H9 (cell line): ENCODE measurements at regions not wholly inside any gene's neighbourhood (a gene's known extent, or its start where the extent isn't known, plus 50 kb on each side); places are given as distances from the start of the nearest gene placed in this dataset.

Experiments used
- DNase-seq: peaks from one replicate; pipeline ENCODE4 v3.0.0-alpha.2; 2017
- H2AFZ ChIP-seq: one replicate; pipeline ENCODE4 v1.6.1; 2013; ENCODE audit warnings: mild to moderate bottlenecking, low read length, control low read depth, moderate library complexity
- H2AK5ac ChIP-seq: 2 replicates; pipeline ENCODE4 v1.6.1; 2013; ENCODE audit warnings: low read length, control low read depth, mixed read lengths; ENCODE audit not compliant: insufficient read length
- H2BK120ac ChIP-seq: one replicate; pipeline ENCODE4 v1.6.1; 2013; ENCODE audit warnings: low read depth, mild to moderate bottlenecking, low read length, control low read depth, inconsistent platforms; ENCODE audit not compliant: poor library complexity, severe bottlenecking
- H2BK12ac ChIP-seq: 2 replicates; pipeline ENCODE4 v1.6.1; 2013; ENCODE audit warnings: low read length, control low read depth, mixed read lengths, low read depth; ENCODE audit not compliant: insufficient read length
- H2BK15ac ChIP-seq: 2 replicates; pipeline ENCODE4 v1.6.1; 2013; ENCODE audit warnings: low read depth, low read length, control low read depth
- H2BK20ac ChIP-seq: one replicate; pipeline ENCODE4 v1.6.1; 2013; ENCODE audit warnings: low read depth, mild to moderate bottlenecking, low read length, control low read depth, inconsistent platforms; ENCODE audit not compliant: poor library complexity, severe bottlenecking
- H2BK5ac ChIP-seq: 2 replicates; pipeline ENCODE4 v1.6.1; 2013; ENCODE audit warnings: low read length, control low read depth, mixed read lengths; ENCODE audit not compliant: insufficient read length
- H3K14ac ChIP-seq: 2 replicates; pipeline ENCODE4 v1.6.1; 2013; ENCODE audit warnings: low read length, control low read depth; ENCODE audit not compliant: insufficient read depth
- H3K18ac ChIP-seq: 2 replicates; pipeline ENCODE4 v1.6.1; 2013; ENCODE audit warnings: low read depth, mild to moderate bottlenecking, mixed read lengths, low read length, control low read depth; ENCODE audit not compliant: insufficient read length
- H3K23ac ChIP-seq: 2 replicates; pipeline ENCODE4 v1.6.1; 2013; ENCODE audit warnings: low read length, control low read depth, mixed read lengths, low read depth; ENCODE audit not compliant: insufficient read length
- H3K23me2 ChIP-seq: 2 replicates; pipeline ENCODE4 v1.6.1; 2013; ENCODE audit warnings: low read depth, mild to moderate bottlenecking, mixed read lengths, low read length, control low read depth; ENCODE audit not compliant: insufficient read length, poor library complexity, severe bottlenecking
- H3K27ac ChIP-seq: 2 replicates; pipeline ENCODE4 v1.5.1; 2013; ENCODE audit warnings: low read length, control low read depth, mixed read lengths, low read depth; ENCODE audit not compliant: insufficient read length
- H3K27me3 ChIP-seq: 2 replicates; pipeline ENCODE4 v1.6.1; 2013; ENCODE audit warnings: low read length, control low read depth, inconsistent platforms; ENCODE audit not compliant: insufficient read depth
- H3K4ac ChIP-seq: 2 replicates; pipeline ENCODE4 v1.6.1; 2013; ENCODE audit warnings: low read depth, mild to moderate bottlenecking, control low read depth, inconsistent platforms, low read length, moderate library complexity
- H3K4me1 ChIP-seq: 2 replicates; pipeline ENCODE4 v1.6.1; 2013; ENCODE audit warnings: low read length, control low read depth, inconsistent platforms; ENCODE audit not compliant: insufficient read depth
- H3K4me2 ChIP-seq: 2 replicates; pipeline ENCODE4 v1.6.1; 2013; ENCODE audit warnings: low read length, control low read depth, mixed read lengths; ENCODE audit not compliant: insufficient read length, insufficient read depth
- H3K56ac ChIP-seq: 2 replicates; pipeline ENCODE4 v1.6.1; 2013; ENCODE audit warnings: low read depth, mild to moderate bottlenecking, mixed read lengths, low read length, control low read depth; ENCODE audit not compliant: insufficient read length
- H3K79me1 ChIP-seq: 2 replicates; pipeline ENCODE4 v1.6.1; 2013; ENCODE audit warnings: low read depth, mild to moderate bottlenecking, moderate library complexity, low read length, control low read depth, inconsistent platforms; ENCODE audit not compliant: insufficient read depth, poor library complexity, severe bottlenecking
- H3K79me2 ChIP-seq: 2 replicates; pipeline ENCODE4 v1.6.1; 2013; ENCODE audit warnings: low read length, control low read depth, inconsistent platforms; ENCODE audit not compliant: insufficient read depth
- H3K9ac ChIP-seq: 2 replicates; pipeline ENCODE4 v1.6.1; 2013; ENCODE audit warnings: low read length, control low read depth, mixed read lengths; ENCODE audit not compliant: insufficient read length; ENCODE audit errors: extremely low read depth
- H3K9me3 ChIP-seq: one replicate; pipeline ENCODE4 v1.6.1; 2013; ENCODE audit warnings: low read depth, low read length, inconsistent platforms; ENCODE audit not compliant: control insufficient read depth
- H3T11ph ChIP-seq: one replicate; pipeline ENCODE4 v1.6.1; 2013; ENCODE audit warnings: mild to moderate bottlenecking, low read length, control low read depth, inconsistent platforms
- H4K20me1 ChIP-seq: one replicate; pipeline ENCODE4 v1.6.1; 2013; ENCODE audit not compliant: control insufficient read depth, insufficient read length, insufficient read depth
- H4K5ac ChIP-seq: 2 replicates; pipeline ENCODE4 v1.6.1; 2013; ENCODE audit warnings: low read depth, mild to moderate bottlenecking, mixed read lengths, low read length, control low read depth; ENCODE audit not compliant: insufficient read length
- H4K8ac ChIP-seq: replicated peaks from 2 replicates; pipeline ENCODE4 v1.6.1; 2013; ENCODE audit warnings: low read length, control low read depth, mixed read lengths, low read depth; ENCODE audit not compliant: insufficient read length
- H4K91ac ChIP-seq: 2 replicates; pipeline ENCODE4 v1.6.1; 2013; ENCODE audit warnings: low read depth, mild to moderate bottlenecking, moderate library complexity, mixed read lengths, low read length, control low read depth; ENCODE audit not compliant: insufficient read length
- H3K27ac Mint-ChIP-seq, 3 experiments: 2 replicates in 2 of 3; 3 replicates in 1 of 3; pipeline ENCODE4 v1.8.0; 2020 to 2021; ENCODE audit warnings: mixed read lengths in 3 of 3, mild to moderate bottlenecking in 1 of 3, moderate library complexity in 1 of 3
- H3K27me3 Mint-ChIP-seq: 2 replicates; pipeline ENCODE4 v1.8.0; 2021; ENCODE audit warnings: low read depth, mild to moderate bottlenecking, moderate library complexity, mixed read lengths
- H3K36me3 Mint-ChIP-seq, 3 experiments: 2 replicates in 2 of 3; 3 replicates in 1 of 3; pipeline ENCODE4 v1.8.0; 2020 to 2021; ENCODE audit warnings: low read depth in 3 of 3, mixed read lengths in 3 of 3; ENCODE audit not compliant: insufficient read depth in 1 of 3
- H3K4me1 Mint-ChIP-seq, 2 experiments: 2 replicates each; pipeline ENCODE4 v1.8.0; 2020; ENCODE audit warnings: mixed read lengths in 2 of 2
- H3K4me3 Mint-ChIP-seq, 2 experiments: 2 replicates in 1 of 2; 3 replicates in 1 of 2; pipeline ENCODE4 v1.8.0; 2020 to 2021; ENCODE audit warnings: mild to moderate bottlenecking in 2 of 2, mixed read lengths in 2 of 2, moderate library complexity in 1 of 2
- H3K9me3 Mint-ChIP-seq, 2 experiments: 2 replicates in 1 of 2; 3 replicates in 1 of 2; pipeline ENCODE4 v1.8.0; 2020; ENCODE audit warnings: mild to moderate bottlenecking in 2 of 2, mixed read lengths in 2 of 2, moderate library complexity in 1 of 2
- WGBS: extraction: QIAGEN DNeasy Blood & Tissue Kit; methylation state at CpG from one replicate; pipeline ENCODE4 v1.1.7; 2013; ENCODE audit warnings: missing lambda C conversion rate, low lambda C conversion rate, mixed read lengths; ENCODE audit not compliant: insufficient read length; ENCODE audit errors: extremely low coverage; 5-methylcytosine and 5-hydroxymethylcytosine counted together
- TF ChIP-seq, protein P1 (sequence below): fragments of 200-600 bp; sonication (generic); conservative IDR thresholded peaks from 3 replicates; pipeline ENCODE4 v1.8.0; 2021; ENCODE audit warnings: antibody characterized with exemption, mild to moderate bottlenecking

DNA sequence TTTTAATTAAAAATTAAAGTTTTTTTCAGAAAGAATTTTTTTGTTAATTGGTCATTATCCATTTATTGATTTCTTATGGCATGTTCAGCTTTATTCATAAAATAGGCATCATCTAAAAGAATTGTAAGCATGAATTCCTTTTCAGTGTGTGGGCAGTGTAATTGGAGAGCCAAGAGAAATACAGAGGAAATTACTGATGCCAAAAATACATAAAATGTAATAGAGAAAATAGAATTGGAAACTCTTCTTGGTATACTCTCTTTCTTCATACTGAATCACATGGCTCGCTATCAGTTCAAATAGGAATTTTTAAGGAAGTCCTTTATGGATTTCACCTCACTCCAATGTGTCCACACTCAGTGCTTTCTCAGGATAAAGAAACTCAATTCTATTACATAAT is 663.6 kb upstream of the NRXN1 start:
- no peak overlapping the region for H3K56ac ChIP-seq
- H4K20me1 ChIP-seq, result no peaks in the 10 kb centered on the region
- H4K8ac ChIP-seq, result no peak overlapping the region
- Mint-ChIP-seq H3K27ac (no peak overlapping the region), H3K27me3 (no peaks in the 10 kb centered on the region), H3K9me3 (no peaks in the 10 kb centered on the region), H3K4me1 (no peaks in the 10 kb centered on the region), H3K36me3 (no peaks in the 10 kb centered on the region), H3K4me3 (no peak overlapping the region)
- no peak overlapping the region for H3K14ac ChIP-seq
- H3K23ac ChIP-seq, result no peak overlapping the region
- H2BK15ac ChIP-seq, result no peak overlapping the region
- H2BK5ac ChIP-seq, result no peak overlapping the region
- no peak overlapping the region for H3K4ac ChIP-seq
- no peak overlapping the region for H3K9ac ChIP-seq
- H3K4me2 ChIP-seq, result no peak overlapping the region
- H3K27me3 ChIP-seq, result no peaks in the 10 kb centered on the region
- no peak overlapping the region for H2BK120ac ChIP-seq
- no peak overlapping the region for H2BK20ac ChIP-seq
- H3K79me1 ChIP-seq, result no peaks in the 10 kb centered on the region
- no peak overlapping the region for H2BK12ac ChIP-seq
- no CpG with 5 or more reads among the region's 1 CpG for WGBS
- no peak overlapping the region for H3K27ac ChIP-seq
- TF ChIP-seq, protein P1, sequence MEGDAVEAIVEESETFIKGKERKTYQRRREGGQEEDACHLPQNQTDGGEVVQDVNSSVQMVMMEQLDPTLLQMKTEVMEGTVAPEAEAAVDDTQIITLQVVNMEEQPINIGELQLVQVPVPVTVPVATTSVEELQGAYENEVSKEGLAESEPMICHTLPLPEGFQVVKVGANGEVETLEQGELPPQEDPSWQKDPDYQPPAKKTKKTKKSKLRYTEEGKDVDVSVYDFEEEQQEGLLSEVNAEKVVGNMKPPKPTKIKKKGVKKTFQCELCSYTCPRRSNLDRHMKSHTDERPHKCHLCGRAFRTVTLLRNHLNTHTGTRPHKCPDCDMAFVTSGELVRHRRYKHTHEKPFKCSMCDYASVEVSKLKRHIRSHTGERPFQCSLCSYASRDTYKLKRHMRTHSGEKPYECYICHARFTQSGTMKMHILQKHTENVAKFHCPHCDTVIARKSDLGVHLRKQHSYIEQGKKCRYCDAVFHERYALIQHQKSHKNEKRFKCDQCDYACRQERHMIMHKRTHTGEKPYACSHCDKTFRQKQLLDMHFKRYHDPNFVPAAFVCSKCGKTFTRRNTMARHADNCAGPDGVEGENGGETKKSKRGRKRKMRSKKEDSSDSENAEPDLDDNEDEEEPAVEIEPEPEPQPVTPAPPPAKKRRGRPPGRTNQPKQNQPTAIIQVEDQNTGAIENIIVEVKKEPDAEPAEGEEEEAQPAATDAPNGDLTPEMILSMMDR, result no peak
- no peak overlapping the region for H2AK5ac ChIP-seq
- H4K5ac ChIP-seq, result no peak overlapping the region
- no peak overlapping the region for H3K18ac ChIP-seq
- H3K79me2 ChIP-seq, result no peaks in the 10 kb centered on the region
- no peaks in the 10 kb centered on the region for H3K9me3 ChIP-seq
- no peak overlapping the region for H3T11ph ChIP-seq
- no peak overlapping the region for H4K91ac ChIP-seq
- H2AFZ ChIP-seq, result no peak overlapping the region
- no peak for DNase-seq
- H3K4me1 ChIP-seq, result no peaks in the 10 kb centered on the region
- H3K23me2 ChIP-seq, result no peaks in the 10 kb centered on the region
